Neural cell (in vitro differentiated cells): ENCODE measurements at regions not wholly inside any gene's neighbourhood (a gene's known extent, or its start where the extent isn't known, plus 50 kb on each side); places are given as distances from the start of the nearest gene placed in this dataset.

Experiments
- H2AFZ ChIP-seq: fragments of 200-600, 300-800 bp; sonication (generic), shearing (Covaris generic); 2 replicates; pipeline ENCODE4 v1.6.0; 2014; ENCODE audit warnings: low read depth, mild to moderate bottlenecking, antibody characterized with exemption, low read length, moderate library complexity
- H3F3A ChIP-seq: fragments of 200-600 bp; shearing (Covaris generic); 2 replicates; pipeline ENCODE4 v1.6.1; 2016; ENCODE audit warnings: mild to moderate bottlenecking, moderate library complexity, mixed read lengths, antibody characterized with exemption, low read length; ENCODE audit not compliant: insufficient read depth, poor library complexity, severe bottlenecking
- H3K27ac ChIP-seq: fragments of 200-600, 300-800 bp; sonication (generic), shearing (Covaris generic); 2 replicates; pipeline ENCODE4 v1.5.1; 2014; ENCODE audit warnings: mild to moderate bottlenecking, low read length, moderate library complexity
- H3K27me3 ChIP-seq: fragments of 300-800, 200-600 bp; sonication (generic), shearing (Covaris generic); 2 replicates; pipeline ENCODE4 v1.6.0; 2014; ENCODE audit warnings: mild to moderate bottlenecking, low read depth, low read length, moderate library complexity; ENCODE audit not compliant: insufficient read depth
- H3K36me3 ChIP-seq: fragments of 300-800, 200-600 bp; sonication (generic), shearing (Covaris generic); 2 replicates; pipeline ENCODE4 v1.5.1; 2014; ENCODE audit warnings: mild to moderate bottlenecking, antibody characterized with exemption, low read length, moderate library complexity; ENCODE audit not compliant: insufficient read depth
- H3K4me2 ChIP-seq: fragments of 300-800, 200-600 bp; sonication (generic), shearing (Covaris generic); 2 replicates; pipeline ENCODE4 v1.6.0; 2014; ENCODE audit warnings: mild to moderate bottlenecking, low read length
- H3K4me3 ChIP-seq: fragments of 300-800, 200-600 bp; sonication (generic), shearing (Covaris generic); 2 replicates; pipeline ENCODE4 v1.5.1; 2014; ENCODE audit warnings: mild to moderate bottlenecking, low read length, moderate library complexity
- H3K79me2 ChIP-seq: fragments of 200-600 bp; shearing (Covaris generic); replicated peaks from 2 replicates; pipeline ENCODE4 v1.6.0; 2014; ENCODE audit warnings: mild to moderate bottlenecking, low read length, moderate library complexity; ENCODE audit not compliant: insufficient read depth
- H3K9ac ChIP-seq: fragments of 300-800, 200-600 bp; sonication (generic), shearing (Covaris generic); 2 replicates; pipeline ENCODE4 v1.6.1; 2016; ENCODE audit warnings: mild to moderate bottlenecking, low read length, mixed read lengths
- H3K9me2 ChIP-seq: fragments of 200-600 bp; shearing (Covaris generic); 2 replicates; pipeline ENCODE4 v1.6.1; 2016; ENCODE audit warnings: mild to moderate bottlenecking, low read length, mixed read lengths; ENCODE audit not compliant: insufficient read depth
- H3K9me3 ChIP-seq: fragments of 200-600, 300-800 bp; sonication (generic), shearing (Covaris generic); 2 replicates; pipeline ENCODE4 v1.6.1; 2016; ENCODE audit warnings: mild to moderate bottlenecking, mixed run types, low read length, moderate library complexity, mixed read lengths
- H4K20me1 ChIP-seq: fragments of 200-600 bp; shearing (Covaris generic); 2 replicates; pipeline ENCODE4 v1.6.1; 2016; ENCODE audit warnings: mild to moderate bottlenecking, mixed run types; ENCODE audit not compliant: insufficient read depth
- EP300 ChIP-seq: fragments of 450-650 bp; conservative IDR thresholded peaks from 2 replicates; pipeline ENCODE4 v1.6.1; 2014; ENCODE audit warnings: antibody characterized with exemption, mild to moderate bottlenecking, moderate library complexity; ENCODE audit not compliant: poor library complexity, severe bottlenecking
- EZH2 ChIP-seq: fragments of 200-600, 300-800 bp; shearing (Covaris generic), sonication (generic); IDR thresholded peaks from 2 replicates; pipeline ENCODE4 v1.6.1; 2014; ENCODE audit warnings: antibody characterized with exemption, low read length, borderline replicate concordance, mild to moderate bottlenecking; ENCODE audit not compliant: insufficient read depth, poor library complexity, severe bottlenecking
- MXI1 ChIP-seq: fragments of 450-650 bp; conservative IDR thresholded peaks from 2 replicates; pipeline ENCODE4 v1.6.1; 2014; ENCODE audit warnings: antibody characterized with exemption, mild to moderate bottlenecking; ENCODE audit not compliant: poor library complexity, severe bottlenecking
- POLR2AphosphoS5 ChIP-seq: IDR thresholded peaks from 2 replicates; pipeline ENCODE4 v1.6.1; 2012
- RAD21 ChIP-seq: fragments of 450-650 bp; conservative IDR thresholded peaks from 2 replicates; pipeline ENCODE4 v1.6.1; 2014; ENCODE audit warnings: antibody characterized with exemption, mild to moderate bottlenecking, moderate library complexity
- SMC3 ChIP-seq: fragments of 450-650 bp; conservative IDR thresholded peaks from 2 replicates; pipeline ENCODE4 v1.6.1; 2014; ENCODE audit warnings: antibody characterized with exemption, mild to moderate bottlenecking, moderate library complexity; ENCODE audit not compliant: poor library complexity
- TAF1 ChIP-seq: IDR thresholded peaks from 2 replicates; pipeline ENCODE4 v1.6.1; 2012; ENCODE audit warnings: low read depth
- TF ChIP-seq, protein P1 (sequence below): fragments of 450-650 bp; IDR thresholded peaks from 2 replicates; pipeline ENCODE4 v1.5.1; 2014; ENCODE audit warnings: antibody characterized with exemption, mild to moderate bottlenecking, moderate library complexity; ENCODE audit not compliant: poor library complexity, severe bottlenecking
- TF ChIP-seq, protein P2 (sequence below): IDR thresholded peaks from 2 replicates; pipeline ENCODE4 v1.6.1; 2012; ENCODE audit warnings: borderline replicate concordance

DNA sequence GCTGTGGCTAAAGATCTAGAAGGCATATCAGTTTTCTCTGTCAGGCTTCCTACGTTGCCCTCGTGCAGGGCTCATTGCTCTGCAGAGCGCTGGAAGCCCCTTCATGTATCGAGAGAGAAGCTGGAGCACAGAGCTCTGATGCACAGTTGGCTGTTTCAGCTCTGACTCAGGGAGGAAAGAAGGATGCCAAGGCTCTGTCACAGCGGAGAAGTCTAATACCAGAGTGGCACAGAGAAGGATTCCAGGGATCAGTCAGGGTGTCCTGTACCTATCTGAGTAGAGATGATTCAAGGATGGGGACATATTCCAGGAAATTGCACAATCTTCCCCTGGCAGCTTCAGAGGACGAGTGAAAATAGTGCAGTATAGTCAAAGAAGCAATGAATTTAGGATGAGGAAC is 179.2 kb upstream of the FMN2 start:
- Histone ChIP-seq H3K9ac (no peak overlapping the region), H3K27me3 (no peaks in the 10 kb centered on the region), H3F3A (no peaks in the 10 kb centered on the region), H3K36me3 (no peaks in the 10 kb centered on the region), H3K4me2 (no peak overlapping the region), H3K79me2 (no peaks in the 10 kb centered on the region), H3K9me3 (no peaks in the 10 kb centered on the region), H3K4me3 (no peak overlapping the region), H3K27ac (no peak overlapping the region), H4K20me1 (no peaks in the 10 kb centered on the region), H2AFZ (no peak overlapping the region), H3K9me2 (no peaks in the 10 kb centered on the region)
- no peak for TF ChIP-seq EZH2
- TF ChIP-seq, protein P1, sequence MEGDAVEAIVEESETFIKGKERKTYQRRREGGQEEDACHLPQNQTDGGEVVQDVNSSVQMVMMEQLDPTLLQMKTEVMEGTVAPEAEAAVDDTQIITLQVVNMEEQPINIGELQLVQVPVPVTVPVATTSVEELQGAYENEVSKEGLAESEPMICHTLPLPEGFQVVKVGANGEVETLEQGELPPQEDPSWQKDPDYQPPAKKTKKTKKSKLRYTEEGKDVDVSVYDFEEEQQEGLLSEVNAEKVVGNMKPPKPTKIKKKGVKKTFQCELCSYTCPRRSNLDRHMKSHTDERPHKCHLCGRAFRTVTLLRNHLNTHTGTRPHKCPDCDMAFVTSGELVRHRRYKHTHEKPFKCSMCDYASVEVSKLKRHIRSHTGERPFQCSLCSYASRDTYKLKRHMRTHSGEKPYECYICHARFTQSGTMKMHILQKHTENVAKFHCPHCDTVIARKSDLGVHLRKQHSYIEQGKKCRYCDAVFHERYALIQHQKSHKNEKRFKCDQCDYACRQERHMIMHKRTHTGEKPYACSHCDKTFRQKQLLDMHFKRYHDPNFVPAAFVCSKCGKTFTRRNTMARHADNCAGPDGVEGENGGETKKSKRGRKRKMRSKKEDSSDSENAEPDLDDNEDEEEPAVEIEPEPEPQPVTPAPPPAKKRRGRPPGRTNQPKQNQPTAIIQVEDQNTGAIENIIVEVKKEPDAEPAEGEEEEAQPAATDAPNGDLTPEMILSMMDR, result no peak
- no peak for TF ChIP-seq TAF1
- TF ChIP-seq SMC3, result no peak
- TF ChIP-seq EP300, result no peak
- TF ChIP-seq, protein P2, sequence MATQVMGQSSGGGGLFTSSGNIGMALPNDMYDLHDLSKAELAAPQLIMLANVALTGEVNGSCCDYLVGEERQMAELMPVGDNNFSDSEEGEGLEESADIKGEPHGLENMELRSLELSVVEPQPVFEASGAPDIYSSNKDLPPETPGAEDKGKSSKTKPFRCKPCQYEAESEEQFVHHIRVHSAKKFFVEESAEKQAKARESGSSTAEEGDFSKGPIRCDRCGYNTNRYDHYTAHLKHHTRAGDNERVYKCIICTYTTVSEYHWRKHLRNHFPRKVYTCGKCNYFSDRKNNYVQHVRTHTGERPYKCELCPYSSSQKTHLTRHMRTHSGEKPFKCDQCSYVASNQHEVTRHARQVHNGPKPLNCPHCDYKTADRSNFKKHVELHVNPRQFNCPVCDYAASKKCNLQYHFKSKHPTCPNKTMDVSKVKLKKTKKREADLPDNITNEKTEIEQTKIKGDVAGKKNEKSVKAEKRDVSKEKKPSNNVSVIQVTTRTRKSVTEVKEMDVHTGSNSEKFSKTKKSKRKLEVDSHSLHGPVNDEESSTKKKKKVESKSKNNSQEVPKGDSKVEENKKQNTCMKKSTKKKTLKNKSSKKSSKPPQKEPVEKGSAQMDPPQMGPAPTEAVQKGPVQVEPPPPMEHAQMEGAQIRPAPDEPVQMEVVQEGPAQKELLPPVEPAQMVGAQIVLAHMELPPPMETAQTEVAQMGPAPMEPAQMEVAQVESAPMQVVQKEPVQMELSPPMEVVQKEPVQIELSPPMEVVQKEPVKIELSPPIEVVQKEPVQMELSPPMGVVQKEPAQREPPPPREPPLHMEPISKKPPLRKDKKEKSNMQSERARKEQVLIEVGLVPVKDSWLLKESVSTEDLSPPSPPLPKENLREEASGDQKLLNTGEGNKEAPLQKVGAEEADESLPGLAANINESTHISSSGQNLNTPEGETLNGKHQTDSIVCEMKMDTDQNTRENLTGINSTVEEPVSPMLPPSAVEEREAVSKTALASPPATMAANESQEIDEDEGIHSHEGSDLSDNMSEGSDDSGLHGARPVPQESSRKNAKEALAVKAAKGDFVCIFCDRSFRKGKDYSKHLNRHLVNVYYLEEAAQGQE, result no peak
- no peak for TF ChIP-seq RAD21
- TF ChIP-seq POLR2AphosphoS5, result no peak
- no peak for TF ChIP-seq MXI1

DNA sequence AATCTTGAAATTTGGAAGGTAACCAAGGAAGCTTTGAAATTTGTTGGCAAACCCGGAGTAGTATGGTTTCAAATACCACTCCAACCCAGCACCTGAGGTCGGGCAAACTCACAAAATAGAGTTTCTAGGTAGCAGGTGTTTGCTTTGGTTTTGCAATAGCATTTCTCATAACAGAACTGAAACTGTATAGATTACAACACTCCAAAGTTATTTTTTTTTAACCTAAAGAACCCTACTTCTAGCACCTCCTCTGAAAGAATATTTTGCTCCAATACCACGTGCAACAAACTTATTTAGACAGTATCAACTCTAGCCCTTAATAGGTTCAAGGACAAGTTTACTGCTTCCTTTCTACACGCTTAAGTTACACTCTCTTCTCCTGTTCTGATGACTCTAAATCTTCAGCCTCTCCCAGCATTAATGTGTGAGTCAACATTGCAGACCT is 178.5 kb upstream of the FMN2 start:
- TF ChIP-seq EZH2, result no peak
- no peak for TF ChIP-seq TAF1
- TF ChIP-seq, protein P1, result no peak
- no peak for TF ChIP-seq MXI1
- TF ChIP-seq EP300, result no peak
- TF ChIP-seq POLR2AphosphoS5, result no peak
- TF ChIP-seq, protein P2, result no peak
- TF ChIP-seq RAD21, result no peak
- no peak for TF ChIP-seq SMC3

More for the DNA sequence above, 178.5 kb upstream of the FMN2 start:
- Histone ChIP-seq H3K36me3 (no peaks in the 10 kb centered on the region), H4K20me1 (no peaks in the 10 kb centered on the region), H3K27ac (no peak overlapping the region), H3K27me3 (no peaks in the 10 kb centered on the region), H3K4me3 (no peak overlapping the region), H3K4me2 (no peak overlapping the region), H3F3A (no peaks in the 10 kb centered on the region), H3K9me2 (no peaks in the 10 kb centered on the region), H3K79me2 (no peaks in the 10 kb centered on the region), H3K9ac (no peak overlapping the region), H3K9me3 (no peaks in the 10 kb centered on the region), H2AFZ (no peak overlapping the region)
